GM19397 (cell line): ENCODE measurements at regions not wholly inside any gene's neighbourhood (a gene's known extent, or its start where the extent isn't known, plus 50 kb on each side); places are given as distances from the start of the nearest gene placed in this dataset.
"Not testable (repeated sequence)": the region's sequence is repeated elsewhere in the genome, so short reads cannot be mapped to it uniquely, and the experiment has no call there.

Source experiments
- ATAC-seq: cut with Tn5 transposase; IDR thresholded peaks from one replicate; pipeline ENCODE4 v1.9.1; 2021; ENCODE audit warnings: mild to moderate bottlenecking, moderate library complexity; ENCODE audit not compliant: unreplicated experiment

DNA sequence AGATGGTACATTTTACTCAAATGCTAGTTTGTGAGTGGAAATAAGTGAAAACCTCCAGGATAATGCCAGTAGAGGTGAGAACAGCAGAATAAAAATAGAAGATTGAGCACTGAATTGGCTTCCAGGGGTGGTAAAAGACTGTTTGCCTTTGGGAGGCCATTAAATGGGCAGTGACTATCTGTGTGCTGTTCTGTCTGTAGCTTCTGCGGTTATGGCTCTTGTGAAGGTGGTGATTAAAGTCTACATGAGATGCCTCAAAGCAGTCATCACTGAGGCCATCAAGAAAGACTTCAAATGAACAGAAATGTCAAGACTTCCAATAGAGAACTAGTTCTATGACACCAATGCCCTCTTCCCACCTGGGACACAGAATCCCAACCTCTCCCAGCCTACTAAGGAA lies 108.8 kb downstream of the EFHB start:
- no peak for ATAC-seq

DNA sequence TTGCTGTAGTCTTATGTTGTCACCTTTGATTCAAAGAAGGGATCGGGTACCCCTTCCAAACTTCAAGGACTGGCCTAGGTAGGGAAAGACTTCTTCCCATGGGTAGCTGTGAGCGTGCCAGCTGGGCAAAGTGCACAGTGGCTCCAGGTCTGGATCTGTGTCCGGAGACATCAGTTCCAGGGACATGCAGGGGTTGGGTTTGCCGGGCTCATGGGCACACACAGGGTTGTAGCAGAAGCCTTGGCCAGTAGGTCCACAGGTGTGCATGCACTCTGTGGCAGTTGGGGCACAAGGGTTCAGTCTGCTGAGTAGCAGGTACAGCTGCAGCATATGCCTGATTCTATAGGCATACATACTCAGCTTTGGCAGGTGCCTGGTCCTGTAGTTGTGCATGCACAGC lies 111.2 kb downstream of the EFHB start:
- no peak for ATAC-seq

DNA sequence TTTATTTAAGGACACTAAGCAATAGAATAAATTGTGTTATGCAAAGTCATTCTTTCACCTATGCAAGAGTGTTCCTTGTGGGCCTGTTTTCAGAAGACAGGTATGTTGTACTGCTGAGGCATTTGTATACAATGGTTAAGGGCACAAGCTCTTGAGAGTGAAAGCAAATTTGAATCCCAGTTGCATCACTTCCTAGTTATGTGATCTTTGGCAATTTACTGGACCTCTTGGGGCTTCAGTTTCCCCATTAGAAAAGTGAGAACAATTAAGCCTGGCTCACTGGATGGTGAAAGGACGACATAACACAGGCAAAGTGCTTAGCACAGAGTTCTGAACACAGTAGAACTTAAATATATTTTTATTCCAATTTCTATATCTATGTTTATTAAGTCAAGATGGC lies 117.4 kb downstream of the EFHB start:
- no peak for ATAC-seq

DNA sequence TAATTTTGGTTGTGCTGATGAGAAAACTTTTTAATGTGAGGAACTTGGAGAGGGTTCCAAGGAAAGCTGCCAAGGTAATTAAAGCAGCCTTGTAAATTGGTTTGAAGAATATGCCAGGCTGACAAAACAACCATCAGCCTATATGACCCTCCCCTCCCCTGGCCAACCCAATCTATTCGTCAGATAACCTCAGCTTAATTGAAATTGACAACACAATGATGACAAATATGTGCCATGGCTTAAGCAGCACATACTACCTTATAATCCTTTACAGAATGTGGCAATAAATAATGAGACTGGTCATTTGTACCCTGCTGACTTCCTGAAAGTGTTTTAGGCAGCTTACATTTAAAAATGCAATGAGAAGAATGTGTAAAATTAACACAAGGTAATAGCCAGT lies 118.2 kb downstream of the EFHB start:
- no peak for ATAC-seq

DNA sequence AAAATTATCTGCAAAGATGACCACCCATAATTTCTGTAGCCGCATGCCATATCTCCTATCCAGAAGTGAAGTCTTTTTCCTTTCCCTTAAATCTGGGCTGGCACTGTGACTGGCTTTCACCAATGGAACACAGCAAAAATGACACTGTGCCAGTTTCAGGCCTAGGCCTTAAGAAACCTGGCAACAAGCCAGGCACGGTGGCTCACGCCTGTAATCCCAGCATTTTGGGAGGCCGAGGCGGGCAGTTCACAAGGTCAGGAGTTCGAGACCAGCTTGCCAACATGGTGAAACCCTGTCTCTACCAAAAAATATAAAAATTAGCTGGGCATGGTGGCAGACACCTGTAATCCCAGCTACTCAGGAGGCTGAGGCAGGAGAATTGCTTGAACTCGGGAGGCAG lies 120.3 kb downstream of the EFHB start:
- not testable (repeated sequence) for ATAC-seq

DNA sequence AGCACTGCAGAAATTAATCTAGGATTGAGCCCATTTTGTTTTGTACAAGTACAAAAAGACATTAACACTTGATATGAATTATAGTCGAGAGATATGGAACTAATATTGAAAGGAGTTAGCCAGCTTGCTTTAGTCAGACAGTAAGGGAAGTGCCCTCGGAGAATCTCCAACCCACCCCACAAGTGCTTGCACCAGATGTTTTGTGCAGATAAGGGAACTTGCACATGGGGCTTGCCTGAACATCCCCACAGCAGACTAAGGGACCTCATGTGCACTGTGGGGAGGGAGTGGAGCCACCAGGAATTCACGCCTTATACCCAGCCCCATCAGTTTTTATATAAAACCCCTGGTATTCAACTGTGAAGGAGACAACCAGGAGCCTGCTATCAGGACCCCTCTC lies 122.3 kb downstream of the EFHB start:
- no peak for ATAC-seq

DNA sequence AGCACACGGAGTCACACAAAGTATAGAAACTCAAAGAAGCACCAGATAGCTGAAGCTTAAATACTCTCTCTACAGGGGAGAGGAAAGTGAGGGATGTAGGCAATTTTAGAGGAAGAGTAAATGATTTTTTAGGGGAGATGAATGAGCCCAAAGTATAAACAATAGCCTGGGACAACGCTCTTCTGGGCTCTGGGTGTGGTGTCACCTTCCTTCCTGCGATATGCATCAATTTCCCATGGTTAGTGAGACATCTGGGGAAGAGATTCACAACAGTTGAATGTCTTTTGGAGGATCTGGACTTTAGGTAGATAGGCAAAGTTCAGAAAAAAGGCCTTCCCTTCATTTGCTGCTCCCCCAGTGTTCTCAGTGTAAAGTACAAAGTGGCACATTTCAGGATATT lies 125.2 kb downstream of the EFHB start:
- no peak for ATAC-seq

DNA sequence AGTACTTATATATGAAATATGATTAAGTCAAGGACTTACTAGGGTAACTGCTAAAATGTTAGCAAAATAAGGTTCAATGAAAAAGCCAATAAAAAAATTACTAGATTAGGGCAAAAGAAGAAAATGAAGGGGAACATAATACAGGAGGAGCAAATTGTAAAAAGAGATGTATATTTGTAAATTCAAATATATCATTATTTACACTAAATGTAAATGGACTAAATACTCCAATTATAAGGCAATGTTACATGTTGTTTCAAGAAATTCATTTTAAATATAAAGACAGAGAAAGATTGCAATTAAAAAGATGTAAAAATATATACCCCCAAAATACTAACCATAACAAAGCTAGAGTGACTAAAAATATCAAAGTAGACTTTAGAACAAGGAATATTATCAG lies 134.1 kb downstream of the EFHB start:
- no peak for ATAC-seq

DNA sequence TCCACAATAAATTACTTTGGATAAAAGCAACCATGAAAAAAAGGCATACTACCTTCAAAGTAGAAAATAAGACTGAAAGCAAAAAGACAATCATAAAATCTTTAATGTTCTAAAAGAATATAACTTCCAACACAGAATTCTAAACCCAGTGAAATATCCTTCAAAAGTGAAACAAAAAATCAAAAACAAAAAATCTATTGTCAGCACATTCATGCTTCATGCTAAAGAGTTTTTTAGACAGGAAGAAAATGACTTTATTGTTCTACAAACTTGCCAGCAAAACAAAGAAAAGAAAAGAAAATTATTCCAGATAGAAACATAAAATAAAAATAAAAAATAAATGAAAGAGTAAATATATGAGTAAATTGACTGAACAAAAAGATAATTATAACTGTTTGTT lies 134.9 kb downstream of the EFHB start:
- ATAC-seq = no peak

DNA sequence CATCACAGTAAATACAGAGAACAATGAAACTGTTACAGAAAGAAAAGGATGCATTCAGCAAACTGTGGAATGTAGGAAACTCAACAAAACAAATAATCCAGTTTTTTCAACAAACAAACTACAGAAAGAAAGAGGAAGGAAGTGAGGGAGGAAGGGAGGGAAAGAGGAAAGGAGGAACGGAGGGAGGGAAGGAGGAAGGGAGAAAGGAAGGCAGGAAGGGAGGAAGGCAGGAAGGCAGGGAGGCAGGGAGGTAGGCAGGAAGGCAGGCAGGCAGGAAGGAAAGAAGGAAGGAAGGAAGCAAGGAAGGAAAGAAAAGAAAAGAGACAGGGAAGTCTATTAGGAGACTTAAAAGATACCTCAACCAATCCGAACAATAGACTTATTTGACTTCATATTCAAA lies 135.7 kb downstream of the EFHB start:
- no peak for ATAC-seq

DNA sequence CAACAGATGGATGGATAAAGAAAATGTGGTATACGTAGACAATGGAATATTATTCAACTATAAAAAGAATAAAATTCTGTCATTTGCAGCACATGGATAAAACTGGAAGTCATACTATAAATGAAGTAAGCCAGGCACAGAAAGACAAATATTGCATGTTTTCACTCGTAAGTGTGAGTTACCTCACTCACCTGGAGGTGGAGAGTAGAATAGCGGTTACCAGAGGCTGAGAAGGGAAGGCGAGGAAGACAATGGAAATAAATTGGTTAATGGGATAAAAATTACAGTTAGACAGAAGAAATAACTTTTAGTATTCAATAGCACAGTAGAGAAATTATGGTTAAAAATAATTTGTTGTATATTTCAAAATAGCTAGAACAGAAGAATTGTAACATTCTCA lies 141.6 kb downstream of the EFHB start:
- no peak for ATAC-seq

DNA sequence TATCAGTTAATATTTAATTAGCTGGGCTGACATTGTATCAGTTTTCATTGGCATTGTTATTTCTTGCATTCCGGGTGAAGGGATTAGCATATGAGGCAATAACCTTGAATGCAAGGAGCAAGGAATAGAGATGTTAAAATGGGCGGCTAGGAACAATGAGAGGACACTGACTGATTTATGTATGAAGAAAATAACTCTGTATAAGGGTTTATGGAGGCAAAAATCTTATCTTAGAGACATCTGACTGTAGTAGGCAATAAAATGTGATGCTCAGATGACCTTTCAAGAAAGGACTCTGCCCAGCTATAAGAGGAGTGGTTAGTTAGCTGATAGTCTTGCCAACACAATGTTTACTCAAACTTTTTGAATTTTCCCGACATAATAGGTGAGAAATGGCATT lies 158.3 kb downstream of the EFHB start:
- ATAC-seq = no peak

DNA sequence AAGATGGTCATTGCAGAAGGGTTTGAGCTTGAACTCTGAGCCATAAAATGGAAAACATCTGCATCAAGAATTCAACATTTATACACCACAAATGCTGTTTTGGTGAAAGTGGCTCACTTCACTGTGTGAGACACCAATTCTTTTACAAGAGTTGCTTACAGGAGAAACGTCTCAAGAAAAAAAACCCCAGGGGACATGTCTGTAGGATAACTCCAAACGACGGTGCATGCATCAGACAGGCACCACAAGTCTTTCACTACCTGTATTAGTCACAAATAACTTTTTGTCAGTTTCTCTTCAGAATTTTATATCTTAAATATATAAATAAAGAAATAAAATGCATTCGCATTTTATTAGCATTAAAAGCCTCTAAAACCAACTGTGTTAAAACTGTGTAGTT lies 164.3 kb downstream of the EFHB start:
- ATAC-seq = no peak

DNA sequence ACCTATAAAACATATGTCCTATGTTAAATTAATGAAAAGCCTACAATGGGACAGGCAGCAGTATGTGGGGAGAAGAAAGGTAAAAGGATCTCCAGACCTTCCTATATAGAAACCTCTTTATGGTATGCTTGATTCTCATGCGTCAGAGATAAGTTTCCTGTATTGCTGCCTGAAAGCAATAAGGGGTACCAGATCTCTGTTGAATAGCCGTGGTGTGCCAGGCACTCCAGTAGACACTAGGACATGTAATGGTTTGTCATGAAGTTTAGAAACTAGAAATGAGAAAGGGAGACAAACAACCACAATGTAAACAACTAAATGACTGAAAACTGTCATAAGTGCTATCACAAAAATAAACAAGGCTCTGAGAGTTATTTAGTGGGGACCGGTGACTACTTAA lies 168.1 kb downstream of the EFHB start:
- no peak for ATAC-seq

DNA sequence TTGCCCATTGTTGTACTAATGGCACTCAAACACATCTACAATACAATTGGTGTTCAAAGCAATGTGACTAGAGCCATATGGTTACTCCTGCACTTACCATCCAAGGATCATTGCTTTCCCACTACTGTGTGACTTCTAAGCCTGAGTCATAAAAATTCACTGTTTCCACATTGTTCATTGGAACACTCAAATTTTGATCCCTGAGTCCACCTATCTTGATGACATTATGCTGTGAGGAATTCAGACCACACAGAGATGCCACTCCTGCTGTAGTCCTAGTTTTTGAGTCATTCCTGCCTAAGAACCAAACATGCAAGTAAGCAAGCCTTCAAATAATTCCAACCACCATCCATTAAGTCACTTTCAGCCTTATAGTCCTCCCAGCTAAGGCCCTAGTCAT lies 176.2 kb downstream of the EFHB start:
- no peak for ATAC-seq

DNA sequence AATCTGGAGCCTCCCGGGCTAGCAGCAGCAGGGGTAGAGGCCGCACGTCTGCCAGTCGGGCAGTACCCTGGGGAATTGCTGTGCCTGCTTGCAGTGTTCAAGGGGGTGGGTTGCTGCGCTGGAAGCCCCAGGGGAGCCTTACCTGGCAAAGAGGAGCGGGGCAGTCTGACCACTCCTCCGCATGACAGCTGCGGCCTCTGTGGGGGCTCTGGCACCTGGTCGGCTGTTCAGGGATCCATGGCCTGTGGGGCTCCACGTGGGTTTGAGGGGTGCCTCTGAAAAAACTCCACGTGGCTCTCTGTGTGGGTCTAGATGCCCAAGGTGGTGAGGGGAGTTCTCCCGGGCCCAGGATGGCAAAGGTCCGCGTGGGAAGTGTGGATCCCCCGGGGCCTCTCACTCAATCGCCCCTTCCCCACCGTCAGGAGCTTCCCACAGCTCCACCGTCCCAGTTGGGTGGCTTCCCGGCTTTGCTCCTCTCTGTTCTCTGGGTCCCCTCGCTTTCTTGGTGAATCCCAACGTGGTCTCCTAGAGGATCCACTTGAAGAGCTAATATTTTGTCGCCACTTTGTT lies 184.5 kb downstream of the EFHB start:
- no peak for ATAC-seq

DNA sequence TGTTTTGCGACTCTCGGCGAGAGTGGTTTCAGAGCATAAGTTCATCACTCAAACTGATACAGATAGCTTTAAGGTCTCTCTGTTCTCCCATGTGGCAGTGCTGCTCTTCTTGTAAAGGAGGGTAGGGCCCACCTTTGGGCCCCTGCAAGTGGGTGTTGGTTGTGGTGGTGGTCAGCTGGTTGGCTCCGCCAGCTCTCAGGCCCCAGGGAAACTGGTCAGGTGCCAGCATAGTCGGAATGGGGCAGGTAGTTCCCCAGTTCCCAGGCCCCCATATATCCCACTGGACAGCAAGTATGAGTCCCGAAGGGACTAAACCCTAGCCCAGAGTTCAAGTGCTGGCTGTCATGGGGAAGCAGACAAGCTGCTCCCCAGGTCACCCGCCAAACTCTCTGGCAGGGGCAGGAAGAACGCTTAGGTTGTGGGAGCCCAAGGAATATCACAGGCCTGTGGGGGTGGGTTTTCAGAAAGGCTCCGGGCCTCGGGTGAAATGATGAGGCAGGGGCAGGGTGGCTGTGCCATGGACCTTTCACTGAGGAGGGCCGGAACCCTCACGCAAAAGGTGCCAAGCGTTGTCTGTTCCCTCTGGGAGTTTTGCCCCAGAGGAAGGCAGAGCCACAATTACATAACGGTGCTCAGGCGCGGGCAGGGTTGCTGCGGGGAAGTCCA lies 185.1 kb downstream of the EFHB start:
- ATAC-seq = no peak

DNA sequence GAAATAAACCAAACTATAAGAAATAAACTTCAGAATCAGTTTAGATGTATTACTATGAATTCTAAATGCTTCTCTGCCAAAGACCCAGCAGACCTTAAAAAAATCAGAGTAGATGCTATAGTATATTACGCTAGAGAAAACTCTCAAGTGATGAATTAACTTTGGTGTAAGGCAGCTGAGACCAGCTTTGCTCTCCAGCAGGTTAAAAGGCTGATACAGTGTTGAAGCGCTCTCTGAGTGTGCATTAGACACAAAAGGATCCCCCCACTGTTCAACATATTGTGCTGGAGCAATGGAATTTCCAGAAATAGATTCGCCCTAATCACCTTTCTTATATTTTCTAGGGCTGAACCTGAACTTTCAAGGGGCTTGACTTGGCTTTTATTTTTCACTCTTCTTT lies 190.0 kb downstream of the EFHB start:
- no peak for ATAC-seq

DNA sequence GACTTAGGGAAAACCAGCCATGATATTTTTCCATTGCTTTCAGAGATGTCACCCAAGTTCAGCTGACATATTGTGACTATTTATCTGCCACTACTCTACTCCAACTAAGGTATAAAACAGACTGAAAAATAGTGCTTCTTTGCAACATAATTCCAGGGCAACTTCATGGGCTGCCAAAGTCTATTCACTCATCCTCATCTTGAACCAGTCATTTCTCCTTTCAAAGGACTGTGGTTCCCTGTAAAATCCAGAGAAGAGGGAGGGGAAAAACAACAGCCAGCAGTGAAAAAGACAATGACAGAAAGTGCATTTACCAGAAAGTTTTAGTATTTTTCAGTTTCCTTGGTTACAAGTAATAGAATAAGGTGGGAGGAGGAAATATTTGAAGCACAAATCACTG lies 191.1 kb downstream of the EFHB start:
- ATAC-seq = no peak

DNA sequence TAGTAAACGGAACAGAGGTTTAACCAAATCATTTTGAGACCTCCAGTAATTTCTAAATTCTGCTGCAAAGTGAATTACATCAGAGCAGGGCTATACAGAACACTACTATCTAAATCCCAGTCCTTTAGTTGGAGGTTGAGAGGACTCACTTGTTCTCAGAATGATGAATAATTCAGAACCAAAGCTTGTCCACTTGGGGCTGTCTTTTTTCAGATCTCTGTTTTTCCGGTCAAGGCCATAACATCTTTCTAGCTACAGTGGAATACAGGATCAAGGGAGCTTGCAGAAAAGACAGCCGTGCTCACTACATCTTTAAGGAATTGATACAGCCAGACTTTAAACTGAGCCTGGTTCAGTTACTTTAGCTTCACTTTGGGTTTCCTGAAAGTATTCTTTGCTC lies 194.5 kb downstream of the EFHB start:
- ATAC-seq = no peak

DNA sequence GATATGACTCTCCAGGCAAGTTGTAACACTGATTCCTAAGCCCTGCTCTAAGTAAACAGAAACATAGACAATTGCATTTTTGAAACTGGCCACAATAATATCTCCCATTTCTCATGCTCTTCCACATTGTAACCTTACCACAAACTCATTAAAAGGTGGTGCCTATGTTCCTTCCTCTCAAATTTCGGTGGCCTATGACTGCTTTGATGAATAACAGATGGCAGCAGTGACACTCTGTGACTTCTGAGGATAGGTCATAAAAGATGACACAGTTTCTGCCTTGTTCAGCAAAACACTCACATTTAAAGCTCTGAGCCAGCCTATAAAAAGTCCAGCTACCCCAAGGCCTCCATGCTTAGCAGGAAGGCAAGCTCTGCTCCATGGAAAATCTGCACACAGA lies 195.2 kb downstream of the EFHB start:
- no peak for ATAC-seq

DNA sequence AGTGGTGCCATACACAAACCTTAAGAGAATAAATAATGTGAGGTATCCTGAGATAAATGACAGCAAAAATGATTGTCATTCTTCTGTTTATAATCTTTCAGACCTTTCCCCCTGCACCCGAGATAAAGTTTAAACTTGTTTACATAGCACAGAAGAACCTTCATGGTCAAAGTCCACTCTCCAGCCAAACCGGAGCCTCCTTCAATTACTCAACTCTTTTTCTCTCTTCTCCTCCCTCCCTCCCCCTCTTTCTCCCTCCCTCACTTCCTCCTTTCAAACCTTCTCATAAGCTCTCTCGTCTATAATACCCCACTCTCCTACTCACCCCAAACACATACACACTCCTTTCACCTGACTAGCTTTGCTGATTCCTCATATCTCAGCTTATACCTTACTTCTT lies 198.9 kb downstream of the EFHB start:
- no peak for ATAC-seq

DNA sequence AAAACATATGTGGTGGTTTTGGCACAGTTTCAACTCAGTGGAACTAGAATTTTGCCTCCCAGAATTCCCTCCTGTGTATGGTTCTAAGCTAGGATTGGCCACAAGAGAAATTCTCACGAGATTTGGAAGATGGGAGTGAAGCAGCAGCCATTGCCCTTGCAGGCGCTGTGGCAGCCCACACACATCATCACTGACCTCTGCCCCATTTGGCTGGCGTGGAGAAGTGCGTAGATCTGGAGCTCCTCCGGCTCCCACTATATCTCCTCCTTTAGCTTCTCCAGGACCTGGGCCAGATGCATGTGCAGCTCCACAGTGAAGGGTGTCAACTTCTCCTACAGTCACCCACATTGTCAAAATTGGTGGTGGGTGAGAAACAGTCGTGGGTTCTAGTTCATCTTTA lies 199.6 kb downstream of the EFHB start:
- no peak for ATAC-seq
